PFSK-1 (cell line): ENCODE measurements at regions not wholly inside any gene's neighbourhood (a gene's known extent, or its start where the extent isn't known, plus 50 kb on each side); places are given as distances from the start of the nearest gene placed in this dataset.

Experiments
- POLR2AphosphoS5 ChIP-seq: IDR thresholded peaks from 2 replicates; pipeline ENCODE4 v1.6.1; 2012; ENCODE audit warnings: low read depth, mild to moderate bottlenecking, control low read depth, low read length, moderate library complexity
- SIN3A ChIP-seq: IDR thresholded peaks from 2 replicates; pipeline ENCODE4 v1.6.1; 2012; ENCODE audit warnings: mild to moderate bottlenecking, low read length, moderate library complexity, borderline replicate concordance; ENCODE audit not compliant: insufficient read depth
- TAF1 ChIP-seq: IDR thresholded peaks from 2 replicates; pipeline ENCODE4 v1.6.1; 2012; ENCODE audit warnings: low read length, control low read depth, borderline replicate concordance; ENCODE audit not compliant: insufficient read depth
- TF ChIP-seq, protein P1 (sequence below), 2 experiments: IDR thresholded peaks; 2 replicates each; pipeline versions ENCODE4 v1.6.1 to v1.8.0; 2011 to 2012; ENCODE audit warnings: low read depth in 2 of 2, low read length in 2 of 2, control low read depth in 1 of 2, inconsistent platforms in 1 of 2, mild to moderate bottlenecking in 1 of 2, moderate library complexity in 1 of 2; ENCODE audit not compliant: insufficient read depth in 1 of 2

DNA sequence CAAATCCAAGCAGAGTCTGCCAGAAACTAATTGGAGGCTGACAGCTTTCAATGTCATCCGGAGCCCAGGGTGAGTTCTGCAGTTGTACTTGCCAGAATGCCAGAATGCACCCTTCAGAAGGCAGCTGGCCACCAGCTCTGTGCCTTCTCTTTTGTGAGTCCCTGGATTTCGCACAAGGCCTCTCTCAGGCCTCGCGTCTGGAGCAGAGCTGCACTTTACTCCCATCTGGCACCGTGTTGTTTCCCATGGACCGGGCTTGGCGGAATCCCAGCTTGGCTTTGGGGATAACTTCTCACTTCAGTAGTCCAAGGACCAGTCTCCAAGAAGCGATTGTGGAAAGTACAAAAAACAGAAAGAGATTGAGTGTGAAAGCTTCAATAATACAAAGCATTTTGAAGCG, 451.3 kb upstream of the KIRREL3 start:
- TF ChIP-seq POLR2AphosphoS5 (no peak), TAF1 (no peak), SIN3A (no peak)
- TF ChIP-seq, protein P1, sequence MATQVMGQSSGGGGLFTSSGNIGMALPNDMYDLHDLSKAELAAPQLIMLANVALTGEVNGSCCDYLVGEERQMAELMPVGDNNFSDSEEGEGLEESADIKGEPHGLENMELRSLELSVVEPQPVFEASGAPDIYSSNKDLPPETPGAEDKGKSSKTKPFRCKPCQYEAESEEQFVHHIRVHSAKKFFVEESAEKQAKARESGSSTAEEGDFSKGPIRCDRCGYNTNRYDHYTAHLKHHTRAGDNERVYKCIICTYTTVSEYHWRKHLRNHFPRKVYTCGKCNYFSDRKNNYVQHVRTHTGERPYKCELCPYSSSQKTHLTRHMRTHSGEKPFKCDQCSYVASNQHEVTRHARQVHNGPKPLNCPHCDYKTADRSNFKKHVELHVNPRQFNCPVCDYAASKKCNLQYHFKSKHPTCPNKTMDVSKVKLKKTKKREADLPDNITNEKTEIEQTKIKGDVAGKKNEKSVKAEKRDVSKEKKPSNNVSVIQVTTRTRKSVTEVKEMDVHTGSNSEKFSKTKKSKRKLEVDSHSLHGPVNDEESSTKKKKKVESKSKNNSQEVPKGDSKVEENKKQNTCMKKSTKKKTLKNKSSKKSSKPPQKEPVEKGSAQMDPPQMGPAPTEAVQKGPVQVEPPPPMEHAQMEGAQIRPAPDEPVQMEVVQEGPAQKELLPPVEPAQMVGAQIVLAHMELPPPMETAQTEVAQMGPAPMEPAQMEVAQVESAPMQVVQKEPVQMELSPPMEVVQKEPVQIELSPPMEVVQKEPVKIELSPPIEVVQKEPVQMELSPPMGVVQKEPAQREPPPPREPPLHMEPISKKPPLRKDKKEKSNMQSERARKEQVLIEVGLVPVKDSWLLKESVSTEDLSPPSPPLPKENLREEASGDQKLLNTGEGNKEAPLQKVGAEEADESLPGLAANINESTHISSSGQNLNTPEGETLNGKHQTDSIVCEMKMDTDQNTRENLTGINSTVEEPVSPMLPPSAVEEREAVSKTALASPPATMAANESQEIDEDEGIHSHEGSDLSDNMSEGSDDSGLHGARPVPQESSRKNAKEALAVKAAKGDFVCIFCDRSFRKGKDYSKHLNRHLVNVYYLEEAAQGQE (IDR thresholded peaks at IDR 0.05; ENCODE audit: insufficient read depth in 1 of 2, low read depth in 2 of 2, low read length in 2 of 2): no peak
